NT2/D1 (cell line): ENCODE measurements at regions not wholly inside any gene's neighbourhood (a gene's known extent, or its start where the extent isn't known, plus 50 kb on each side); places are given as distances from the start of the nearest gene placed in this dataset.

Source experiments
- DNase-seq: peaks from one replicate; pipeline ENCODE4 v3.0.0-alpha.2; 2011; ENCODE audit warnings: low read depth, low spot score
- H3K27me3 ChIP-seq: 2 replicates; pipeline ENCODE4 v1.6.0; 2011; ENCODE audit warnings: mild to moderate bottlenecking; ENCODE audit not compliant: insufficient read length, insufficient read depth
- H3K36me3 ChIP-seq: 2 replicates; pipeline ENCODE4 v1.6.1; 2011; ENCODE audit warnings: mild to moderate bottlenecking, low read length, mixed read lengths; ENCODE audit not compliant: insufficient read depth, insufficient read length
- H3K4me1 ChIP-seq: 2 replicates; pipeline ENCODE4 v1.5.1; 2011; ENCODE audit not compliant: insufficient read depth, insufficient read length
- H3K4me3 ChIP-seq: 2 replicates; pipeline ENCODE4 v1.5.1; 2011; ENCODE audit warnings: low read depth; ENCODE audit not compliant: insufficient read length
- H3K9ac ChIP-seq: 2 replicates; pipeline ENCODE4 v1.6.0; 2011; ENCODE audit warnings: low read depth; ENCODE audit not compliant: insufficient read length
- H3K9me3 ChIP-seq: 2 replicates; pipeline ENCODE4 v1.5.1; 2011; ENCODE audit warnings: mild to moderate bottlenecking, low read length; ENCODE audit not compliant: insufficient read depth
- SUZ12 ChIP-seq: IDR thresholded peaks from 2 replicates; pipeline ENCODE4 v1.6.1; 2011; ENCODE audit not compliant: insufficient read length, insufficient read depth; ENCODE audit errors: extremely low read depth
- YY1 ChIP-seq: IDR thresholded peaks from 2 replicates; pipeline ENCODE4 v1.6.1; 2011; ENCODE audit not compliant: insufficient read length, insufficient read depth
- ZNF274 ChIP-seq: IDR thresholded peaks from 2 replicates; pipeline ENCODE4 v1.6.1; 2011; ENCODE audit warnings: mild to moderate bottlenecking, low read depth, low read length

GRCh38 chrX:874061-874460 lies 243.5 kb downstream of the SHOX start:
- Histone ChIP-seq H3K4me1 (peaks cover 2% of the 10 kb centered on the region), H3K9ac (no peak overlapping the region), H3K9me3 (peaks cover 12% of the 10 kb centered on the region), H3K4me3 (no peak overlapping the region), H3K36me3 (no peaks in the 10 kb centered on the region), H3K27me3 (no peaks in the 10 kb centered on the region)
- TF ChIP-seq ZNF274 = no peak
- no peak for TF ChIP-seq YY1
- TF ChIP-seq SUZ12 = no peak
- DNase-seq = no peak

- no peak for DNase-seq
- Histone ChIP-seq H3K9me3 (peaks cover 12% of the 10 kb centered on the region), H3K4me3 (no peak overlapping the region), H3K4me1 (peaks cover 2% of the 10 kb centered on the region), H3K9ac (no peak overlapping the region), H3K27me3 (no peaks in the 10 kb centered on the region), H3K36me3 (no peaks in the 10 kb centered on the region)
- TF ChIP-seq SUZ12 (no peak), YY1 (no peak), ZNF274 (no peak)
Observed at GRCh38 chrX:873016-873415, 242.4 kb downstream of the SHOX start.

- H3K4me1 ChIP-seq = peaks cover 2% of the 10 kb centered on the region
- peaks cover 3% of the 10 kb centered on the region; the same call in 1 of the 2 replicates for H3K9me3 ChIP-seq
- no peak overlapping the region for H3K4me3 ChIP-seq
- no peak overlapping the region for H3K9ac ChIP-seq
- H3K27me3 ChIP-seq = no peaks in the 10 kb centered on the region
- TF ChIP-seq YY1 (no peak), ZNF274 (no peak), SUZ12 (no peak)
- no peaks in the 10 kb centered on the region for H3K36me3 ChIP-seq
- no peak for DNase-seq
Observed at GRCh38 chrX:872090-872489, 241.5 kb downstream of the SHOX start.

- Histone ChIP-seq H3K4me3 (no peak overlapping the region), H3K9me3 (no peaks in the 10 kb centered on the region), H3K36me3 (no peaks in the 10 kb centered on the region), H3K9ac (no peak overlapping the region), H3K4me1 (peaks cover 3% of the 10 kb centered on the region), H3K27me3 (no peaks in the 10 kb centered on the region)
- TF ChIP-seq ZNF274 (no peak), YY1 (no peak), SUZ12 (no peak)
- no peak for DNase-seq
Observed at GRCh38 chrX:871626-872025, 241.0 kb downstream of the SHOX start.

- H3K9ac ChIP-seq = no peak overlapping the region
- H3K4me1 ChIP-seq = peaks cover 6% of the 10 kb centered on the region
- no peaks in the 10 kb centered on the region for H3K27me3 ChIP-seq
- H3K4me3 ChIP-seq = no peak overlapping the region
- no peaks in the 10 kb centered on the region for H3K36me3 ChIP-seq
- no peaks in the 10 kb centered on the region for H3K9me3 ChIP-seq
- no peak for DNase-seq
- no peak for TF ChIP-seq ZNF274
Observed at GRCh38 chrX:867966-868647, 237.5 kb downstream of the SHOX start.

GRCh38 chrX:867502-867901 lies 236.9 kb downstream of the SHOX start:
- H3K9ac ChIP-seq = no peak overlapping the region
- no peak for DNase-seq
- TF ChIP-seq YY1 (no peak), ZNF274 (no peak), SUZ12 (no peak)
- H3K9me3 ChIP-seq = no peaks in the 10 kb centered on the region
- H3K4me3 ChIP-seq = no peak overlapping the region
- no peaks in the 10 kb centered on the region for H3K36me3 ChIP-seq
- H3K27me3 ChIP-seq = no peaks in the 10 kb centered on the region
- peaks cover 6% of the 10 kb centered on the region for H3K4me1 ChIP-seq

- Histone ChIP-seq H3K9me3 (no peaks in the 10 kb centered on the region), H3K27me3 (no peaks in the 10 kb centered on the region), H3K4me3 (no peak overlapping the region), H3K4me1 (peaks cover 9% of the 10 kb centered on the region), H3K36me3 (no peaks in the 10 kb centered on the region), H3K9ac (no peak overlapping the region)
- TF ChIP-seq ZNF274 = no peak
- TF ChIP-seq YY1 = no peak
- no peak for TF ChIP-seq SUZ12
- DNase-seq = no peak
Observed at GRCh38 chrX:866441-866990, 235.9 kb downstream of the SHOX start.
